Stimulated activated memory B cell treated with anti-CD40 and anti-IgM and Interleukin-4, amounts not matched to agents 10 μg/mL and 1 μg/mL and 100 μg/mL, for 72 hours (primary cell): ENCODE measurements at regions not wholly inside any gene's neighbourhood (a gene's known extent, or its start where the extent isn't known, plus 50 kb on each side); places are given as distances from the start of the nearest gene placed in this dataset.
"Not testable (repeated sequence)": the region's sequence is repeated elsewhere in the genome, so short reads cannot be mapped to it uniquely, and the experiment has no call there.

Source experiments
- ATAC-seq: fragments of 150-1000 bp; cut with Tn5 transposase; 2 replicates; pipeline ENCODE4 v1.10.0; 2021
- H3K27ac Mint-ChIP-seq: one replicate; pipeline ENCODE4 v1.8.0; 2022; ENCODE audit warnings: mild to moderate bottlenecking, mixed read lengths
- H3K27me3 Mint-ChIP-seq: one replicate; pipeline ENCODE4 v1.8.0; 2022; ENCODE audit warnings: mixed read lengths
- H3K36me3 Mint-ChIP-seq: one replicate; pipeline ENCODE4 v1.8.0; 2022; ENCODE audit warnings: mixed read lengths
- H3K4me1 Mint-ChIP-seq: one replicate; pipeline ENCODE4 v1.8.0; 2022; ENCODE audit warnings: mixed read lengths
- H3K4me3 Mint-ChIP-seq: one replicate; pipeline ENCODE4 v1.8.0; 2022; ENCODE audit warnings: mild to moderate bottlenecking, moderate library complexity, mixed read lengths
- H3K9me3 Mint-ChIP-seq: one replicate; pipeline ENCODE4 v1.8.0; 2022; ENCODE audit warnings: mixed read lengths

GRCh38 chr4:55272102-55272501 is 73.9 kb upstream of the SRD5A3 start:
- Mint-ChIP-seq H3K4me3 (no peak overlapping the region), H3K4me1 (no peaks in the 10 kb centered on the region), H3K36me3 (no peaks in the 10 kb centered on the region), H3K27ac (no peak overlapping the region), H3K27me3 (peaks cover 17% of the 10 kb centered on the region), H3K9me3 (no peaks in the 10 kb centered on the region)
- no peak for ATAC-seq

GRCh38 chr4:55272589-55272988 is 73.5 kb upstream of the SRD5A3 start:
- Mint-ChIP-seq H3K4me3 (no peak overlapping the region), H3K27me3 (peaks cover 17% of the 10 kb centered on the region), H3K36me3 (no peaks in the 10 kb centered on the region), H3K27ac (no peak overlapping the region), H3K9me3 (no peaks in the 10 kb centered on the region), H3K4me1 (no peaks in the 10 kb centered on the region)
- no peak for ATAC-seq

- no peak for ATAC-seq
- H3K4me1 Mint-ChIP-seq, result no peaks in the 10 kb centered on the region
- no peak overlapping the region for H3K4me3 Mint-ChIP-seq
- peaks cover 24% of the 10 kb centered on the region for H3K27me3 Mint-ChIP-seq
- peaks cover 7% of the 10 kb centered on the region for H3K36me3 Mint-ChIP-seq
- H3K9me3 Mint-ChIP-seq, result peaks cover 8% of the 10 kb centered on the region
- H3K27ac Mint-ChIP-seq, result no peak overlapping the region
Measured at GRCh38 chr4:55277011-55277410, 69.0 kb upstream of the SRD5A3 start.

GRCh38 chr4:55278316-55278715 is 67.7 kb upstream of the SRD5A3 start:
- Mint-ChIP-seq H3K36me3 (peaks cover 14% of the 10 kb centered on the region), H3K4me1 (no peaks in the 10 kb centered on the region), H3K9me3 (peaks cover 18% of the 10 kb centered on the region), H3K4me3 (no peak overlapping the region), H3K27ac (no peak overlapping the region), H3K27me3 (peaks cover 29% of the 10 kb centered on the region)
- no peak for ATAC-seq

GRCh38 chr4:55280474-55280873 is 65.6 kb upstream of the SRD5A3 start:
- ATAC-seq, result not testable (repeated sequence)

GRCh38 chr4:55281118-55281683 is 64.8 kb upstream of the SRD5A3 start:
- H3K9me3 Mint-ChIP-seq, result peaks cover 27% of the 10 kb centered on the region
- not testable (repeated sequence) for H3K4me1 Mint-ChIP-seq, H3K27ac Mint-ChIP-seq, ATAC-seq, H3K4me3 Mint-ChIP-seq
- peaks cover 22% of the 10 kb centered on the region for H3K36me3 Mint-ChIP-seq
- H3K27me3 Mint-ChIP-seq, result peaks cover 18% of the 10 kb centered on the region

More at GRCh38 chr4:55280474-55280873, 65.6 kb upstream of the SRD5A3 start:
- not testable (repeated sequence) for H3K27ac Mint-ChIP-seq, H3K4me3 Mint-ChIP-seq, H3K4me1 Mint-ChIP-seq
- H3K36me3 Mint-ChIP-seq, result peaks cover 22% of the 10 kb centered on the region
- peaks cover 27% of the 10 kb centered on the region for H3K9me3 Mint-ChIP-seq
- peaks cover 18% of the 10 kb centered on the region for H3K27me3 Mint-ChIP-seq

GRCh38 chr4:55284331-55284730 is 61.7 kb upstream of the SRD5A3 start:
- H3K27ac Mint-ChIP-seq, result no peak overlapping the region
- H3K4me1 Mint-ChIP-seq, result no peaks in the 10 kb centered on the region
- no peak for ATAC-seq
- peaks cover 22% of the 10 kb centered on the region for H3K27me3 Mint-ChIP-seq
- no peak overlapping the region for H3K4me3 Mint-ChIP-seq
- peaks cover 27% of the 10 kb centered on the region for H3K9me3 Mint-ChIP-seq
- H3K36me3 Mint-ChIP-seq, result peaks cover 22% of the 10 kb centered on the region

- Mint-ChIP-seq H3K36me3 (no peaks in the 10 kb centered on the region), H3K9me3 (no peaks in the 10 kb centered on the region), H3K4me1 (no peaks in the 10 kb centered on the region), H3K4me3 (no peak overlapping the region), H3K27ac (no peak overlapping the region), H3K27me3 (peaks cover 22% of the 10 kb centered on the region)
- ATAC-seq, result no peak
Measured at GRCh38 chr4:55291227-55291640, 54.8 kb upstream of the SRD5A3 start.

GRCh38 chr4:55296096-55296495 is 49.9 kb upstream of the SRD5A3 start:
- Mint-ChIP-seq H3K4me3 (no peak overlapping the region), H3K27me3 (peaks cover 5% of the 10 kb centered on the region), H3K27ac (no peak overlapping the region), H3K4me1 (no peaks in the 10 kb centered on the region), H3K36me3 (no peaks in the 10 kb centered on the region), H3K9me3 (peaks cover 2% of the 10 kb centered on the region)
- no peak for ATAC-seq
